A204.1 (cell line): ENCODE measurements at regions not wholly inside any gene's neighbourhood (a gene's known extent, or its start where the extent isn't known, plus 50 kb on each side); places are given as distances from the start of the nearest gene placed in this dataset.

Experiments
- FAIRE-seq: peaks from 2 replicates; lab custom pipeline; 2012; peaks lifted over from hg19 to GRCh38; lab: Jason Lieb, UNC

- no peak for FAIRE-seq
These were observed 116.7 kb upstream of the ZMIZ1 start for GRCh38 chr10:78952030-78952429.

GRCh38 chr10:78952686-78953085 lies 116.1 kb upstream of the ZMIZ1 start:
- no peak for FAIRE-seq

GRCh38 chr10:78953113-78953798 lies 115.5 kb upstream of the ZMIZ1 start:
- no peak for FAIRE-seq

- FAIRE-seq: no peak
These were observed 114.9 kb upstream of the ZMIZ1 start for GRCh38 chr10:78953799-78954297.

- no peak for FAIRE-seq
These were observed 114.1 kb upstream of the ZMIZ1 start for GRCh38 chr10:78954689-78955088.

- FAIRE-seq: no peak
These were observed 113.6 kb upstream of the ZMIZ1 start for GRCh38 chr10:78955206-78955605.

GRCh38 chr10:78956391-78956790 lies 112.4 kb upstream of the ZMIZ1 start:
- no peak for FAIRE-seq

- no peak for FAIRE-seq
These were observed 111.2 kb upstream of the ZMIZ1 start for GRCh38 chr10:78957471-78958039.

- no peak for FAIRE-seq
These were observed 109.4 kb upstream of the ZMIZ1 start for GRCh38 chr10:78959217-78959923.

- FAIRE-seq: no peak
These were observed 108.9 kb upstream of the ZMIZ1 start for GRCh38 chr10:78959924-78960285.

- FAIRE-seq: no peak
These were observed 108.4 kb upstream of the ZMIZ1 start for GRCh38 chr10:78960316-78960800.

- no peak for FAIRE-seq
These were observed 107.0 kb upstream of the ZMIZ1 start for GRCh38 chr10:78961760-78962159.

- FAIRE-seq: no peak
These were observed 105.4 kb upstream of the ZMIZ1 start for GRCh38 chr10:78963074-78964034.

GRCh38 chr10:78964274-78964951 lies 104.4 kb upstream of the ZMIZ1 start:
- no peak for FAIRE-seq

- no peak for FAIRE-seq
These were observed 103.7 kb upstream of the ZMIZ1 start for GRCh38 chr10:78964952-78965633.

- no peak for FAIRE-seq
These were observed 102.5 kb upstream of the ZMIZ1 start for GRCh38 chr10:78966182-78966787.

- no peak for FAIRE-seq
These were observed 101.8 kb upstream of the ZMIZ1 start for GRCh38 chr10:78966844-78967488.

GRCh38 chr10:78968300-78968942 lies 100.3 kb upstream of the ZMIZ1 start:
- no peak for FAIRE-seq

- no peak for FAIRE-seq
These were observed 99.8 kb upstream of the ZMIZ1 start for GRCh38 chr10:78968943-78969342.

- FAIRE-seq: no peak
These were observed 99.0 kb upstream of the ZMIZ1 start for GRCh38 chr10:78969719-78970118.
